ENCODE measurements at regions not wholly inside any gene's neighbourhood (a gene's known extent, or its start where the extent isn't known, plus 50 kb on each side); places are given as distances from the start of the nearest gene placed in this dataset.

DNA sequence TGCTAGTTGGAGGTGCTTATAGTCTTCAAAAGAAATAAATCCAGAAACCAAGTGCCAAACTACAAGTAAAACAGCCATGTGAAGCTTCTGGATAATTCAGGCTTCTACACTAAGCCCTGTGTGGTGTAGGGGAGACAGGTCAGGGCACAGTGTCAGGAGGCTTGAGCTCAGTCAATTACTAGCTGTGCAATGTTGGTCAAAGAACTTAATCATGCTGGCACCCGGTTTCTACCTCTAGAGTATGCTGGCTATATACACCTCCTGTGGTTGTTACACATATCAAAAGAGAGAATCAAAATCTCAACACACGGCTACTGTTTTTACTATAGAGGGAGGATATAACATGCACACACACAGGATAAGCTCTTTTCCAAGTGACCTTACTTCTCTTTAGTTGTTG lies 469.7 kb upstream of the ZNF462 start:
- H3K9me3 ChIP-seq (ENCODE audit: control insufficient read depth in 2 of 2, low read length in 2 of 2): no peaks in the 10 kb centered on the region
- H3K4me3 ChIP-seq (ENCODE audit: low read depth, low read length): no peak overlapping the region
- H3K4me1 Mint-ChIP-seq: no peaks in the 10 kb centered on the region
- no peaks in the 10 kb centered on the region for H3K36me3 Mint-ChIP-seq
- no peaks in the 10 kb centered on the region for H3K27me3 ChIP-seq (ENCODE audit: control insufficient read depth, insufficient read depth, low read length)
- H3K9me3 Mint-ChIP-seq: peaks cover 0 to 10% (median 6%) of the 10 kb centered on the region in 7 donors
- H3K27me3 Mint-ChIP-seq: no peaks in the 10 kb centered on the region
- no peaks in the 10 kb centered on the region for H3K36me3 ChIP-seq (ENCODE audit: control insufficient read depth, insufficient read depth, low read length)
- no peaks in the 10 kb centered on the region for H3K4me1 ChIP-seq (ENCODE audit: control insufficient read depth, insufficient read depth, low read length, poor library complexity, severe bottlenecking)
- DNase-seq (no peak), ATAC-seq (ENCODE audit: low read depth in 2 of 2) (no peak)
- H3K4me3 Mint-ChIP-seq: no peak overlapping the region
- no peak overlapping the region for H3K27ac Mint-ChIP-seq
- H3K27ac ChIP-seq (ENCODE audit: insufficient read depth, low read length, poor library complexity, severe bottlenecking): no peak overlapping the region

DNA sequence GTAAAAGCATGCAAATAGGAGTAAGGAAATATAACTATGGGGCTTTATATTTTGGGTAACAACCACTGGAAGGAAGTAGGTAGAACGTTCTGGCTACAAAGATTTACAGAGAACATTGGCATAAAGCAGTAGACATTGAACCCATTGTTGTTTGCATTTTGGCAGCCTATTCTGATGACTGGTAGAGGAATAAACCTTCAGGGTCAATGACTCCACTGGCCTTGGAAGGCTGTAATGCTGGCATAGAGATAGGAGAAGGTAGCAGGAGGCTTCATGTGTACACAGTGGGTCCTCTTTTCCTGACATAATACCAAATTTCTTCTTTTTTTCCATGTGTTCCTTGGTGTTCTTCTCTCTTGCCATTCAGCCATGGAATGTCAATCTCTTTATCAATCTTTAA lies 462.8 kb upstream of the ZNF462 start:
- Mint-ChIP-seq H3K27ac (no peak overlapping the region), H3K4me1 (no peaks in the 10 kb centered on the region), H3K9me3 (peaks cover 0 to 13% (median 4%) of the 10 kb centered on the region in 7 donors), H3K4me3 (no peak overlapping the region), H3K36me3 (no peaks in the 10 kb centered on the region), H3K27me3 (no peaks in the 10 kb centered on the region)
- H3K36me3 ChIP-seq (ENCODE audit: control insufficient read depth, insufficient read depth, low read length): no peaks in the 10 kb centered on the region
- no peaks in the 10 kb centered on the region for H3K9me3 ChIP-seq (ENCODE audit: control insufficient read depth in 2 of 2, low read length in 2 of 2)
- H3K4me3 ChIP-seq (ENCODE audit: low read depth, low read length): no peak overlapping the region
- H3K27ac ChIP-seq (ENCODE audit: insufficient read depth, low read length, poor library complexity, severe bottlenecking): no peak overlapping the region
- no peaks in the 10 kb centered on the region for H3K4me1 ChIP-seq (ENCODE audit: control insufficient read depth, insufficient read depth, low read length, poor library complexity, severe bottlenecking)
- no peak for DNase-seq
- no peak for ATAC-seq (ENCODE audit: low read depth in 2 of 2)
- H3K27me3 ChIP-seq (ENCODE audit: control insufficient read depth, insufficient read depth, low read length): no peaks in the 10 kb centered on the region

DNA sequence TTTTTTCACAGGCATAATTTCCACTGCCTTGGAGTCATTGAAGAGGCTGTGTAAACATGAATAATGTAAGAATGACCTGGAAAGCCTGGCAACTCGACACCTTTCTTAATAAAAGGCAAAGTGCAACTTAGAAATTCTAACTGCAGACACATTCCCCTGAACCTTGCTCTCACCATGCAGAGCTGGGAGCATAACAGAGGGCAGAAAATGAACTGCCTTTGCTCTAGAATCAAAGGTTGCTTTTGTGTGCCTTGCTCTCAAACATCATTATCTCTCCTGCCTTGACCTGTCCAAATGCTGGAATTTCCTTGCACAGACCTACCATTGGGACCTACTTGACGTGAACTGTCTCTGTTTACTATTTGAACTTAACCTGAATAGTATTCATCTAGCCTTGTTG lies 462.0 kb upstream of the ZNF462 start:
- H3K4me3 ChIP-seq (ENCODE audit: low read depth, low read length): no peak overlapping the region
- H3K27me3 Mint-ChIP-seq: no peaks in the 10 kb centered on the region

DNA sequence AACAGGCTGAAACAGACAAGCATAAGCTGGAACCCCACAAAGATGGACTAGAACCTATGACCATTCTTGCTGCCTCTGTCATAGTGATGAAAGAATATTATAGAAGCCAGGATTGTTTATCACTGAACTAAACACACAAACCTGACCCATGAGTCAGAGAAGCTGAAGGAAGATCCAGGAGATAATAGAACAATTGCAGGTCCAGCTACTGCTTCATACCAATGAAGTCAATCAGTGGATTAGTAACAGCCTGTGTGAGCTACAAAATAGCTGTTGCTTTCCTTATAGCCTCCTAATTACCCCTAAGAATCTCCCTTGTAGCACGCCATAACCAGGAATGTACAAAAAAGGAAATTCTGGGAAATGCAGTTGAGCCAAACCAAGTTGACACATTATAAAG lies 459.9 kb upstream of the ZNF462 start:
- H3K4me3 Mint-ChIP-seq: no peak overlapping the region
- Histone ChIP-seq H3K27me3 (ENCODE audit: control insufficient read depth, insufficient read depth, low read length) (no peaks in the 10 kb centered on the region), H3K4me1 (ENCODE audit: control insufficient read depth, insufficient read depth, low read length, poor library complexity, severe bottlenecking) (no peaks in the 10 kb centered on the region), H3K36me3 (ENCODE audit: control insufficient read depth, insufficient read depth, low read length) (no peaks in the 10 kb centered on the region), H3K27ac (ENCODE audit: insufficient read depth, low read length, poor library complexity, severe bottlenecking) (no peak overlapping the region), H3K9me3 (ENCODE audit: control insufficient read depth in 2 of 2, low read length in 2 of 2) (no peaks in the 10 kb centered on the region), H3K4me3 (ENCODE audit: low read depth, low read length) (no peak overlapping the region)
- H3K27me3 Mint-ChIP-seq: no peaks in the 10 kb centered on the region
- no peaks in the 10 kb centered on the region for H3K36me3 Mint-ChIP-seq
- no peak overlapping the region for H3K27ac Mint-ChIP-seq
- ATAC-seq (ENCODE audit: low read depth in 2 of 2) (no peak), DNase-seq (no peak)
- H3K4me1 Mint-ChIP-seq: no peaks in the 10 kb centered on the region
- H3K9me3 Mint-ChIP-seq: peaks cover 0 to 17% (median 5%) of the 10 kb centered on the region in 7 donors

More for the DNA sequence above, 462.0 kb upstream of the ZNF462 start:
- DNase-seq: no peak
- H3K4me1 ChIP-seq (ENCODE audit: control insufficient read depth, insufficient read depth, low read length, poor library complexity, severe bottlenecking): no peaks in the 10 kb centered on the region
- Mint-ChIP-seq H3K9me3 (peaks cover 0 to 13% (median 4%) of the 10 kb centered on the region in 7 donors), H3K4me3 (no peak overlapping the region), H3K36me3 (no peaks in the 10 kb centered on the region), H3K27ac (no peak overlapping the region), H3K4me1 (no peaks in the 10 kb centered on the region)
- no peaks in the 10 kb centered on the region for H3K9me3 ChIP-seq (ENCODE audit: control insufficient read depth in 2 of 2, low read length in 2 of 2)
- H3K36me3 ChIP-seq (ENCODE audit: control insufficient read depth, insufficient read depth, low read length): no peaks in the 10 kb centered on the region
- ATAC-seq (ENCODE audit: low read depth in 2 of 2): no peak
- no peak overlapping the region for H3K27ac ChIP-seq (ENCODE audit: insufficient read depth, low read length, poor library complexity, severe bottlenecking)
- H3K27me3 ChIP-seq (ENCODE audit: control insufficient read depth, insufficient read depth, low read length): no peaks in the 10 kb centered on the region

DNA sequence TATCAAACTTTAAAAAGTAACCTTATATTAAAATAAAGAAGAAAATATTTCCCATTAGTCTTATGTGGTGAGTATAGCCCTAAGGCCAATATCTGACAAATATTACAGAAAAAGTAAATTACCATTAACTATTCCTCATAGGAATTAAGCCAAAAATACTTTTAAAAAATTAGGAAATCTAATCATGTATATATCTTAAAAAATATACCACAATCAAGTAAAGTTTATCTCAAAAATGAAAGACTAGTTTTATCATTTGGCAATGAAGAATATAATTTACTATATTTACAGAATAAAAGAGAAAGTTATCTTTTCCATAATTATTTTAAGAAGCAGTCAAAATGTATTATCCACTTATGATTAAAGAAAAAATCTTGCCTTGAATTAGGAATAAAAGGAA lies 458.8 kb upstream of the ZNF462 start:
- Histone ChIP-seq H3K9me3 (ENCODE audit: control insufficient read depth in 2 of 2, low read length in 2 of 2) (no peaks in the 10 kb centered on the region), H3K27ac (ENCODE audit: insufficient read depth, low read length, poor library complexity, severe bottlenecking) (no peak overlapping the region), H3K36me3 (ENCODE audit: control insufficient read depth, insufficient read depth, low read length) (no peaks in the 10 kb centered on the region), H3K4me3 (ENCODE audit: low read depth, low read length) (no peak overlapping the region), H3K4me1 (ENCODE audit: control insufficient read depth, insufficient read depth, low read length, poor library complexity, severe bottlenecking) (no peaks in the 10 kb centered on the region), H3K27me3 (ENCODE audit: control insufficient read depth, insufficient read depth, low read length) (no peaks in the 10 kb centered on the region)
- no peaks in the 10 kb centered on the region for H3K36me3 Mint-ChIP-seq
- DNase-seq: no peak
- H3K27ac Mint-ChIP-seq: no peak overlapping the region
- H3K9me3 Mint-ChIP-seq: peaks cover 0 to 17% (median 5%) of the 10 kb centered on the region in 7 donors
- no peak overlapping the region for H3K4me3 Mint-ChIP-seq
- no peak for ATAC-seq (ENCODE audit: low read depth in 2 of 2)
- no peaks in the 10 kb centered on the region for H3K4me1 Mint-ChIP-seq
- no peaks in the 10 kb centered on the region for H3K27me3 Mint-ChIP-seq

DNA sequence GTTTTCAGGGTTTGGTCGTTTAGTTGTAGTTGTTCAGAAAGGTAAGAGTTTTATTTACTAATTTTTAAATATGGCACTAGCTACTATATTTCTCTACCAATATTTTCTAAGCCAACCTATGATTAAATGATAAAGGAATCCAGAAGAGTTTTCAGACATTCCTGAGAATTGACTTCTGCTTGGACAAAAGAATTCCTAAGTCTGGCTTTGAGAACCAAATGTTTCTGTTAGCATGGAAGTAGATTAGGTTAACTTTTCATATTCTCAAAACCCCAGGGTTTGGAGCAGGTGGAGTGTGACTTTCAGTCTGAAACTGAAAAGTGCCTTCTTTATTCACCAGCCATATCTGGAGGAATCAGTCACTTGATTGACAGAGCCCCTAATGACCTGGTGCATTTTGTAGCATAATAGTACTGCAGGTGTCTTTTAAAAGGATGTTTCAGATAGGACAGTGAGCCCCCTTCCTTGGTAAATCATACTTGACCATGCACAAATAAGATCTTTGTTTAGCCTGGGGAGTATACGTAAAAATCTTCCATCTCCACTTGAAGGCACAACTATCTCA lies 457.0 kb upstream of the ZNF462 start:
- Mint-ChIP-seq H3K4me3 (no peak overlapping the region), H3K9me3 (peaks cover 0 to 13% (median 3%) of the 10 kb centered on the region in 7 donors), H3K27me3 (no peaks in the 10 kb centered on the region), H3K27ac (no peak overlapping the region), H3K36me3 (no peaks in the 10 kb centered on the region), H3K4me1 (no peaks in the 10 kb centered on the region)
- DNase-seq (no peak), ATAC-seq (ENCODE audit: low read depth in 2 of 2) (no peak)
- Histone ChIP-seq H3K9me3 (ENCODE audit: control insufficient read depth in 2 of 2, low read length in 2 of 2) (no peaks in the 10 kb centered on the region), H3K27me3 (ENCODE audit: control insufficient read depth, insufficient read depth, low read length) (no peaks in the 10 kb centered on the region), H3K27ac (ENCODE audit: insufficient read depth, low read length, poor library complexity, severe bottlenecking) (no peak overlapping the region), H3K4me3 (ENCODE audit: low read depth, low read length) (no peak overlapping the region), H3K4me1 (ENCODE audit: control insufficient read depth, insufficient read depth, low read length, poor library complexity, severe bottlenecking) (no peaks in the 10 kb centered on the region), H3K36me3 (ENCODE audit: control insufficient read depth, insufficient read depth, low read length) (no peaks in the 10 kb centered on the region)

DNA sequence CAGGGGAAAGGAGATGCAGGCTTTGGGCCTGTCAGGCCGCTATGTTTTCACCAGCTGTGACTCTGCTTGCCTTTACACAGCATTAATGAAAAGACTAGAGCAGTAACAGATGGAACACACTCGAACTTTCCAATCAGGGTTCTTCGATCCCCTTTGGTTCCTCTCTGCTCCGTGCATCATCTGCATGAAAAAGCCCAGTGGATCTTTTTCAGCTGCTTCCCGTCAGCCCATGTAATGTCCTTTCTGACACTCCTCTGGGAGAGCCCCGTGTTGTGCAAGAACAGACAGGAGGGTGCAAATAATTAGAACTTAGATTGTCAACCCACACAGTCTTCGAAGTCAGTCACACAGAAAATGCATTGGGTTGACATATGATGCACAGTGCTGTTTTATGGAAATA lies 448.9 kb upstream of the ZNF462 start:
- no peaks in the 10 kb centered on the region for H3K36me3 Mint-ChIP-seq
- no peak overlapping the region for H3K27ac Mint-ChIP-seq
- peaks cover 0 to 14% (median 4%) of the 10 kb centered on the region in 7 donors for H3K9me3 Mint-ChIP-seq
- no peak overlapping the region for H3K4me3 Mint-ChIP-seq
- Histone ChIP-seq H3K27me3 (ENCODE audit: control insufficient read depth, insufficient read depth, low read length) (no peaks in the 10 kb centered on the region), H3K36me3 (ENCODE audit: control insufficient read depth, insufficient read depth, low read length) (no peaks in the 10 kb centered on the region), H3K4me1 (ENCODE audit: control insufficient read depth, insufficient read depth, low read length, poor library complexity, severe bottlenecking) (no peaks in the 10 kb centered on the region), H3K4me3 (ENCODE audit: low read depth, low read length) (no peak overlapping the region), H3K27ac (ENCODE audit: insufficient read depth, low read length, poor library complexity, severe bottlenecking) (no peak overlapping the region), H3K9me3 (ENCODE audit: control insufficient read depth in 2 of 2, low read length in 2 of 2) (no peaks in the 10 kb centered on the region)
- no peaks in the 10 kb centered on the region for H3K4me1 Mint-ChIP-seq
- H3K27me3 Mint-ChIP-seq: no peaks in the 10 kb centered on the region
- DNase-seq (no peak), ATAC-seq (ENCODE audit: low read depth in 2 of 2) (no peak)

DNA sequence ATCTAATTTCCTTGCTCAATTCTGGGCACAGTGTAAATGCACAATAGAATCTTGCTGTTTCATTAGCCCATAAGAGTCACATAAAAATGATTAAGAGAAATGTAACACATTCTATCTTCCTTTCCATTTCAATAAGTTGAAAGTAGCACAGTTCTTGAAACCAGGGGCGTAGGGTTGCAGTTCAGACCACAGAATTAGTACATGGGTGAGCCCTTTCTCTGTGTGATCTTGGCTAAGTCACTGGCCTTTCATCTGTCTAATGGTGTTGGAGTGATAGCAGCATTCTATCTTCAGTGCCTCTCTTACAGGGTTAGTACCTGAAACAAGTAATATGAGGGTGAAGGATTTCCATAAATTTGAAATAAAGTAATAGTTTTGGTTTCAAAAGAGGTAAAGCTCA lies 445.3 kb upstream of the ZNF462 start:
- H3K4me1 ChIP-seq (ENCODE audit: control insufficient read depth, insufficient read depth, low read length, poor library complexity, severe bottlenecking): no peaks in the 10 kb centered on the region
- no peak overlapping the region for H3K4me3 ChIP-seq (ENCODE audit: low read depth, low read length)
- H3K9me3 ChIP-seq (ENCODE audit: control insufficient read depth in 2 of 2, low read length in 2 of 2): no peaks in the 10 kb centered on the region
- peaks cover 0 to 10% (median 3%) of the 10 kb centered on the region in 7 donors for H3K9me3 Mint-ChIP-seq
- H3K4me1 Mint-ChIP-seq: no peaks in the 10 kb centered on the region
- H3K27ac ChIP-seq (ENCODE audit: insufficient read depth, low read length, poor library complexity, severe bottlenecking): no peak overlapping the region
- no peak overlapping the region for H3K4me3 Mint-ChIP-seq
- no peaks in the 10 kb centered on the region for H3K36me3 ChIP-seq (ENCODE audit: control insufficient read depth, insufficient read depth, low read length)
- no peaks in the 10 kb centered on the region for H3K27me3 Mint-ChIP-seq
- DNase-seq: no peak
- no peak for ATAC-seq (ENCODE audit: low read depth in 2 of 2)
- no peaks in the 10 kb centered on the region for H3K36me3 Mint-ChIP-seq
- no peak overlapping the region for H3K27ac Mint-ChIP-seq
- H3K27me3 ChIP-seq (ENCODE audit: control insufficient read depth, insufficient read depth, low read length): no peaks in the 10 kb centered on the region
